ENCODE measurements at regions not wholly inside any gene's neighbourhood (a gene's known extent, or its start where the extent isn't known, plus 50 kb on each side); places are given as distances from the start of the nearest gene placed in this dataset.

- TF ChIP-seq RAD21 (conservative IDR thresholded peaks at IDR 0.05) (no peak), CTCF (IDR thresholded peaks at IDR 0.05; ENCODE audit: poor library complexity, severe bottlenecking) (no peak), EZH2 (IDR thresholded peaks at IDR 0.05; ENCODE audit: borderline replicate concordance, insufficient read depth, low read length, poor library complexity, severe bottlenecking) (no peak), MXI1 (conservative IDR thresholded peaks at IDR 0.05; ENCODE audit: poor library complexity, severe bottlenecking) (no peak), EP300 (conservative IDR thresholded peaks at IDR 0.05; ENCODE audit: poor library complexity, severe bottlenecking) (no peak), SMC3 (conservative IDR thresholded peaks at IDR 0.05; ENCODE audit: poor library complexity) (no peak), POLR2AphosphoS5 (IDR thresholded peaks at IDR 0.05) (no peak), REST (IDR thresholded peaks at IDR 0.05; ENCODE audit: borderline replicate concordance) (no peak), TAF1 (IDR thresholded peaks at IDR 0.05; ENCODE audit: low read depth) (no peak)
Measured at GRCh38 chr12:56862264-56862663, 71.9 kb downstream of the SDR9C7 start.
